IgD-negative memory B cell (primary cell): ENCODE measurements at regions not wholly inside any gene's neighbourhood (a gene's known extent, or its start where the extent isn't known, plus 50 kb on each side); places are given as distances from the start of the nearest gene placed in this dataset.
"Not testable (repeated sequence)": the region's sequence is repeated elsewhere in the genome, so short reads cannot be mapped to it uniquely, and the experiment has no call there.

Experiments used
- H3K27ac Mint-ChIP-seq, 3 donors: one replicate each; pipeline ENCODE4 v1.8.0; 2020 to 2022; ENCODE audit warnings: mild to moderate bottlenecking in 3 of 3, mixed read lengths in 3 of 3, moderate library complexity in 1 of 3
- H3K27me3 Mint-ChIP-seq: one replicate; pipeline ENCODE4 v1.8.0; 2021; ENCODE audit warnings: mixed read lengths
- H3K36me3 Mint-ChIP-seq: one replicate; pipeline ENCODE4 v1.8.0; 2020; ENCODE audit warnings: mild to moderate bottlenecking, mixed read lengths
- H3K4me1 Mint-ChIP-seq, 3 donors: one replicate each; pipeline ENCODE4 v1.8.0; 2020 to 2022; ENCODE audit warnings: mixed read lengths in 3 of 3, mild to moderate bottlenecking in 1 of 3
- H3K4me3 Mint-ChIP-seq, 4 donors: one replicate each; pipeline ENCODE4 v1.8.0; 2020 to 2022; ENCODE audit warnings: mild to moderate bottlenecking in 4 of 4, mixed read lengths in 4 of 4, moderate library complexity in 3 of 4
- H3K9me3 Mint-ChIP-seq, 3 donors: one replicate each; pipeline ENCODE4 v1.8.0; 2020 to 2021; ENCODE audit warnings: mixed read lengths in 3 of 3, mild to moderate bottlenecking in 1 of 3

GRCh38 chrX:37904833-37905232 lies 57.5 kb upstream of the DYNLT3 start:
- H3K4me3 Mint-ChIP-seq: no peak overlapping the region

GRCh38 chrX:37905436-37906147 lies 58.2 kb upstream of the DYNLT3 start:
- Mint-ChIP-seq H3K4me3 (no peak overlapping the region), H3K4me1 (peaks cover 0 to 6% (median 0%) of the 10 kb centered on the region in 3 donors), H3K27ac (no peak overlapping the region), H3K9me3 (peaks cover 0 to 4% (median 2%) of the 10 kb centered on the region in 3 donors), H3K27me3 (peaks cover 18% of the 10 kb centered on the region), H3K36me3 (peaks cover 4% of the 10 kb centered on the region)

More at GRCh38 chrX:37904833-37905232, 57.5 kb upstream of the DYNLT3 start:
- Mint-ChIP-seq H3K36me3 (peaks cover 4% of the 10 kb centered on the region), H3K4me1 (peaks cover 0 to 6% (median 0%) of the 10 kb centered on the region in 3 donors), H3K27ac (no peak overlapping the region), H3K9me3 (peaks cover 0 to 4% (median 2%) of the 10 kb centered on the region in 3 donors), H3K27me3 (peaks cover 16% of the 10 kb centered on the region)

- Mint-ChIP-seq H3K27ac (peak overlapping the region in 1 of 3 donors; percentile 14), H3K4me3 (peak overlapping the region in 1 of 4 donors; percentile 54), H3K4me1 (peaks cover 0 to 6% (median 0%) of the 10 kb centered on the region in 3 donors), H3K27me3 (peaks cover 18% of the 10 kb centered on the region), H3K9me3 (peaks cover 0 to 4% (median 2%) of the 10 kb centered on the region in 3 donors), H3K36me3 (peaks cover 4% of the 10 kb centered on the region)
These were observed 59.0 kb upstream of the DYNLT3 start for GRCh38 chrX:37906357-37906756.

- no peak overlapping the region for H3K27ac Mint-ChIP-seq
- peaks cover 13% of the 10 kb centered on the region for H3K27me3 Mint-ChIP-seq
- H3K4me3 Mint-ChIP-seq: no peak overlapping the region
- H3K9me3 Mint-ChIP-seq: no peaks in the 10 kb centered on the region
- H3K4me1 Mint-ChIP-seq: no peaks in the 10 kb centered on the region
- H3K36me3 Mint-ChIP-seq: peaks cover 3% of the 10 kb centered on the region
These were observed 62.8 kb upstream of the DYNLT3 start for GRCh38 chrX:37910186-37910585.

GRCh38 chrX:37912304-37912703 lies 64.9 kb upstream of the DYNLT3 start:
- H3K27ac Mint-ChIP-seq: no peak overlapping the region
- no peak overlapping the region for H3K4me3 Mint-ChIP-seq
- H3K36me3 Mint-ChIP-seq: peaks cover 3% of the 10 kb centered on the region
- no peaks in the 10 kb centered on the region for H3K9me3 Mint-ChIP-seq
- no peaks in the 10 kb centered on the region for H3K4me1 Mint-ChIP-seq
- peaks cover 2% of the 10 kb centered on the region for H3K27me3 Mint-ChIP-seq

GRCh38 chrX:37912777-37913176 lies 65.4 kb upstream of the DYNLT3 start:
- H3K36me3 Mint-ChIP-seq: peaks cover 3% of the 10 kb centered on the region
- H3K9me3 Mint-ChIP-seq: no peaks in the 10 kb centered on the region
- no peaks in the 10 kb centered on the region for H3K4me1 Mint-ChIP-seq
- no peak overlapping the region for H3K27ac Mint-ChIP-seq
- no peak overlapping the region for H3K4me3 Mint-ChIP-seq
- H3K27me3 Mint-ChIP-seq: peaks cover 2% of the 10 kb centered on the region

- no peaks in the 10 kb centered on the region for H3K36me3 Mint-ChIP-seq
- H3K4me1 Mint-ChIP-seq: no peaks in the 10 kb centered on the region
- no peak overlapping the region for H3K27ac Mint-ChIP-seq
- peaks cover 0 to 9% (median 2%) of the 10 kb centered on the region in 3 donors for H3K9me3 Mint-ChIP-seq
- peaks cover 3% of the 10 kb centered on the region for H3K27me3 Mint-ChIP-seq
- no peak overlapping the region for H3K4me3 Mint-ChIP-seq
These were observed 70.8 kb upstream of the DYNLT3 start for GRCh38 chrX:37918168-37918567.

- Mint-ChIP-seq H3K27me3 (peaks cover 3% of the 10 kb centered on the region), H3K27ac (no peak overlapping the region)
These were observed 71.3 kb upstream of the DYNLT3 start for GRCh38 chrX:37918703-37919102.

GRCh38 chrX:37921758-37922157 lies 74.4 kb upstream of the DYNLT3 start:
- Mint-ChIP-seq H3K4me1 (no peaks in the 10 kb centered on the region), H3K9me3 (peaks cover 0 to 9% (median 2%) of the 10 kb centered on the region in 3 donors), H3K27me3 (peaks cover 5% of the 10 kb centered on the region), H3K27ac (no peak overlapping the region), H3K36me3 (no peaks in the 10 kb centered on the region), H3K4me3 (no peak overlapping the region)

More at GRCh38 chrX:37918703-37919102, 71.3 kb upstream of the DYNLT3 start:
- Mint-ChIP-seq H3K36me3 (no peaks in the 10 kb centered on the region), H3K9me3 (peaks cover 0 to 9% (median 2%) of the 10 kb centered on the region in 3 donors), H3K4me1 (no peaks in the 10 kb centered on the region), H3K4me3 (no peak overlapping the region)

GRCh38 chrX:37922928-37923327 lies 75.6 kb upstream of the DYNLT3 start:
- H3K36me3 Mint-ChIP-seq: no peaks in the 10 kb centered on the region

GRCh38 chrX:37925761-37926160 lies 78.4 kb upstream of the DYNLT3 start:
- not testable (repeated sequence) for H3K36me3 Mint-ChIP-seq, H3K9me3 Mint-ChIP-seq, H3K4me1 Mint-ChIP-seq, H3K4me3 Mint-ChIP-seq, H3K27me3 Mint-ChIP-seq, H3K27ac Mint-ChIP-seq

More at GRCh38 chrX:37922928-37923327, 75.6 kb upstream of the DYNLT3 start:
- H3K4me1 Mint-ChIP-seq: no peaks in the 10 kb centered on the region
- H3K9me3 Mint-ChIP-seq: peaks cover 0 to 9% (median 2%) of the 10 kb centered on the region in 3 donors
- H3K27ac Mint-ChIP-seq: no peak overlapping the region
- peaks cover 8% of the 10 kb centered on the region for H3K27me3 Mint-ChIP-seq
- no peak overlapping the region for H3K4me3 Mint-ChIP-seq

- Mint-ChIP-seq H3K4me1 (no peaks in the 10 kb centered on the region), H3K27ac (no peak overlapping the region), H3K9me3 (peaks cover 0 to 2% (median 0%) of the 10 kb centered on the region in 3 donors), H3K36me3 (no peaks in the 10 kb centered on the region), H3K27me3 (peaks cover 7% of the 10 kb centered on the region), H3K4me3 (no peak overlapping the region)
These were observed 79.3 kb upstream of the DYNLT3 start for GRCh38 chrX:37926700-37927099.

GRCh38 chrX:37942170-37942569 lies 64.2 kb upstream of the SYTL5 start:
- no peaks in the 10 kb centered on the region for H3K9me3 Mint-ChIP-seq
- H3K36me3 Mint-ChIP-seq: no peaks in the 10 kb centered on the region
- H3K4me1 Mint-ChIP-seq: no peaks in the 10 kb centered on the region
- no peak overlapping the region for H3K27ac Mint-ChIP-seq
- H3K27me3 Mint-ChIP-seq: peaks cover 2% of the 10 kb centered on the region
- H3K4me3 Mint-ChIP-seq: no peak overlapping the region

GRCh38 chrX:37943554-37944344 lies 62.6 kb upstream of the SYTL5 start:
- no peaks in the 10 kb centered on the region for H3K4me1 Mint-ChIP-seq
- peaks cover 0 to 4% (median 3%) of the 10 kb centered on the region in 3 donors for H3K9me3 Mint-ChIP-seq
- peaks cover 4% of the 10 kb centered on the region for H3K27me3 Mint-ChIP-seq
- no peak overlapping the region for H3K27ac Mint-ChIP-seq
- no peaks in the 10 kb centered on the region for H3K36me3 Mint-ChIP-seq
- H3K4me3 Mint-ChIP-seq: no peak overlapping the region

GRCh38 chrX:37946197-37946596 lies 60.2 kb upstream of the SYTL5 start:
- Mint-ChIP-seq H3K4me3 (no peak overlapping the region), H3K4me1 (no peaks in the 10 kb centered on the region), H3K9me3 (peaks cover 0 to 7% (median 6%) of the 10 kb centered on the region in 3 donors), H3K27ac (no peak overlapping the region), H3K36me3 (no peaks in the 10 kb centered on the region), H3K27me3 (peaks cover 4% of the 10 kb centered on the region)
